Testis (tissue), 2 donors: ENCODE measurements at regions not wholly inside any gene's neighbourhood (a gene's known extent, or its start where the extent isn't known, plus 50 kb on each side); places are given as distances from the start of the nearest gene placed in this dataset.

Source experiments
- DNase-seq: peaks from one replicate; pipeline ENCODE4 v3.0.0-alpha.2; 2019
- H3K27ac ChIP-seq, 2 donors: fragments of 200-600 bp; sonication (generic); one replicate each; pipeline ENCODE4 v1.5.1; 2019
- H3K27me3 ChIP-seq: fragments of 200-600 bp; sonication (generic); one replicate; pipeline ENCODE4 v1.5.1; 2019
- H3K36me3 ChIP-seq: fragments of 200-600 bp; sonication (generic); one replicate; pipeline ENCODE4 v1.5.1; 2017; ENCODE audit warnings: low read depth; ENCODE audit errors: missing control alignments
- H3K4me1 ChIP-seq: fragments of 200-600 bp; sonication (generic); one replicate; pipeline ENCODE4 v1.5.1; 2019
- H3K4me3 ChIP-seq, 2 donors: fragments of 200-600 bp; sonication (generic); one replicate each; pipeline ENCODE4 v1.5.1; 2017 to 2019
- H3K9me3 ChIP-seq: fragments of 200-600 bp; sonication (generic); one replicate; pipeline ENCODE4 v1.5.1; 2017
- CTCF ChIP-seq, 3 experiments: fragments of 450-650 bp in 2 of 3; fragments of 200-600 bp in 1 of 3; sonication (generic) in 1 of 3; IDR thresholded peaks; one replicate each; pipeline ENCODE4 v1.5.1; 2016 to 2019; ENCODE audit warnings: antibody characterized with exemption in 3 of 3, mild to moderate bottlenecking in 2 of 3, moderate library complexity in 1 of 3
- POLR2A ChIP-seq: fragments of 450-650 bp; IDR thresholded peaks from one replicate; pipeline ENCODE4 v1.6.1; 2017; ENCODE audit warnings: antibody characterized with exemption, mild to moderate bottlenecking, moderate library complexity
- WGBS, 2 donors: methylation state at CpG; one replicate each; pipeline ENCODE4 v1.1.5; 2018; 5-methylcytosine and 5-hydroxymethylcytosine counted together
- intact Hi-C: fragments of 100-400 bp; cut with DNase I; formaldehyde crosslinking; loops from one replicate; pipeline ENCODE4 v1.15.1; 2023; ENCODE audit warnings: low total_unique reads

GRCh38 chr5:98663521-98663920 is 109.9 kb upstream of the RGMB start:
- no peak for DNase-seq
- no peak overlapping the region for H3K27ac ChIP-seq
- no peaks in the 10 kb centered on the region for H3K36me3 ChIP-seq
- no peaks in the 10 kb centered on the region for H3K4me1 ChIP-seq
- no peaks in the 10 kb centered on the region for H3K9me3 ChIP-seq
- intact Hi-C loops, result no loop called here
- H3K4me3 ChIP-seq, result no peak overlapping the region
- TF ChIP-seq CTCF (IDR thresholded peaks at IDR 0.05), result no peak
- TF ChIP-seq POLR2A, result no peak
- H3K27me3 ChIP-seq, result no peaks in the 10 kb centered on the region

DNA sequence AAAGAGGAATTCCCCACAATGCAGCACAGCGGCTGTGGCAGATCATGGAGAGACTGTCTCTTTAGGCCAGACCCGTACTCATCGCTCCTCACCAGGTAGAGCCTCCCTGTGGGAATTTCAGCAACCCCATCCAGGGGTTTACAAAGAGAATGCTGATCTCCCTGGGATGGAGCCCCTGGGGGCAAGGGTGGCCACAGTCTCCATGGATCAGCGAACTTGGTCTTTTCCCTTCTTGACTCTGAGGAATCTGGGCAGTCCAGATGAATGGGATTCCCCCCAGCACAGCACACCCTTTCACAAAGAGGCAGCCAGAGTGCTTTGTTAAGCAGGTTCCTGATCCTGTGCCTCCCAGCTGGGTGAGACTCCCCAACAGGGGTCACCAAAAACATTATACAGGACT is 108.7 kb upstream of the RGMB start:
- 88 to 100% methylated on average over 4 of the region's 4 CpGs for WGBS, 2 donors
- TF ChIP-seq CTCF (IDR thresholded peaks at IDR 0.05) (no peak), POLR2A (no peak)
- Histone ChIP-seq H3K27ac (no peak overlapping the region), H3K36me3 (no peaks in the 10 kb centered on the region), H3K9me3 (no peaks in the 10 kb centered on the region), H3K4me1 (no peaks in the 10 kb centered on the region), H3K4me3 (no peak overlapping the region), H3K27me3 (no peaks in the 10 kb centered on the region)
- no peak for DNase-seq
- intact Hi-C loops, result no loop called here

DNA sequence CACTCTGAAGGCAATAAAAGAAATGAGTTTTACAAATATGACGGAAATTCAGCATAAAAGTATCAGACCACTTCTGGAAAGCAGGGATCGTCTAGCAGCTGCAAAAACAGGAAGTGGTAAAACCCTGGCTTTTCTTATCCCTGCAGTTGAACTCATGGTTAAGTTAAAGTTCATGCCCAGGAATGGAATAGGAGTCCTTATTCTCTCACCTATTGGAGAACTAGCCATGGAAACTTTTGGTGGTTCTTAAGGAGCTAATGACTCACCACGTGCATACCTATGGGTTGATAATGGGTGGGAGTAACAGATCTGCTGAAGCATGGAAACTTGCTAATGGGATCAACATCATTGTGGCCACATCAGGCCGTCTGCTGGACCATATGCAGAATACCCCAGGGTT is 93.5 kb upstream of the RGMB start:
- 56 to 61% methylated on average over 4 of the region's 4 CpGs for WGBS, 2 donors
- TF ChIP-seq POLR2A (no peak), CTCF (IDR thresholded peaks at IDR 0.05) (no peak)
- Histone ChIP-seq H3K4me3 (no peak overlapping the region), H3K36me3 (no peaks in the 10 kb centered on the region), H3K27me3 (no peaks in the 10 kb centered on the region), H3K4me1 (no peaks in the 10 kb centered on the region), H3K27ac (no peak overlapping the region), H3K9me3 (no peaks in the 10 kb centered on the region)
- intact Hi-C loops, result no loop called here
- no peak for DNase-seq

DNA sequence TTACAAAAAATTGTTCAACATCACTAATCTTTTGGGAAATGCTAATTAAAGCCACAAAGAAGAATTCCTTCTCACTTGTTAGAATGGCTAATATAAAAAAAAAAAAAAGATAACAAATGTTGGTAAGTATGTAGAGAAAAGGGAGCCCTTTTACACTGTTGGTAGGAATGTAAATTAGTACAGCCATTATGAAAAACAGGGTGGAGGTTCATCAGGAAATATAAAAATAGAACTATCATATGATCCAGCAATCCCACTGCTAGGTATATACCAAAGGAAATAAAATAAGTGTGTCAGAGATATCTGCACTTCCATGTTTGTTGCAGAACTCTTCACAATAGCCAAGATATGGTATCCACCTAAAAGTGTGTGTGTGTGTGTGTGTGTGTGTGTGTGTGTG is 83.5 kb upstream of the RGMB start:
- intact Hi-C loops, result no loop called here

GRCh38 chr5:98694902-98695301 is 78.6 kb upstream of the RGMB start:
- no peaks in the 10 kb centered on the region for H3K4me1 ChIP-seq

More for the DNA sequence above, 83.5 kb upstream of the RGMB start:
- Histone ChIP-seq H3K9me3 (no peaks in the 10 kb centered on the region), H3K4me1 (no peaks in the 10 kb centered on the region), H3K4me3 (no peak overlapping the region), H3K36me3 (no peaks in the 10 kb centered on the region), H3K27ac (no peak overlapping the region), H3K27me3 (no peaks in the 10 kb centered on the region)
- no peak for DNase-seq
- no peak for TF ChIP-seq POLR2A

More at GRCh38 chr5:98694902-98695301, 78.6 kb upstream of the RGMB start:
- intact Hi-C loops, result no loop called here
- no peak for DNase-seq
- 76 to 86% methylated on average over 1 of the region's 1 CpG for WGBS, 2 donors
- H3K36me3 ChIP-seq, result no peaks in the 10 kb centered on the region
- H3K27ac ChIP-seq, result no peak overlapping the region
- no peak for TF ChIP-seq CTCF (IDR thresholded peaks at IDR 0.05)
- no peak for TF ChIP-seq POLR2A
- no peak overlapping the region for H3K4me3 ChIP-seq
- no peaks in the 10 kb centered on the region for H3K27me3 ChIP-seq
- H3K9me3 ChIP-seq, result no peaks in the 10 kb centered on the region
